HG02642 (cell line): ENCODE measurements at regions not wholly inside any gene's neighbourhood (a gene's known extent, or its start where the extent isn't known, plus 50 kb on each side); places are given as distances from the start of the nearest gene placed in this dataset.

ENCODE experiments used
- ATAC-seq: cut with Tn5 transposase; IDR thresholded peaks from one replicate; pipeline ENCODE4 v1.9.1; 2021; ENCODE audit warnings: mild to moderate bottlenecking; ENCODE audit not compliant: unreplicated experiment, poor library complexity

DNA sequence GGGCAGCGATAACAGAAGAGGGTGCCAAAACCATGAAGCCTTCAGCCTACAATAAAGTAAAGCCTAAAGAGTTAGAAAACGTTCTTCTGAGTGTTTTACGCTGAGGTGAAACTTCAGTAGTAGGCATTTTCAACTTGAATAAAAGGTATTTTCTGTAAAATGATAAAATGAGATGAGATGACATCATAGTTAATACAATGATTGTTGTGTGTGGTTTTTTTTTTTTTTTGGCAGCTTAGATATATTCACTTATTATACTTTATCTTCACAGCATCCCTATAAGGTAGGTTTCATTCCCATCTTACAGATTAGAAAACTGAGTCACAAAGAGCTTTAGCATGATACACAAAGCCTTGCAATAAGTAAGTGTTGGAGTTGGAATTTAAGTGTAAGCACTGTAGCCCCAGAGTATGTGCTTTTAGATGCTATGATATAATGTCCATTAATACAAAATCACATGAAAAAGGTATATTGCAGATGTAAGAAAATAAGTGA, 291.9 kb upstream of the GRM7 start:
- ATAC-seq, result no peak

DNA sequence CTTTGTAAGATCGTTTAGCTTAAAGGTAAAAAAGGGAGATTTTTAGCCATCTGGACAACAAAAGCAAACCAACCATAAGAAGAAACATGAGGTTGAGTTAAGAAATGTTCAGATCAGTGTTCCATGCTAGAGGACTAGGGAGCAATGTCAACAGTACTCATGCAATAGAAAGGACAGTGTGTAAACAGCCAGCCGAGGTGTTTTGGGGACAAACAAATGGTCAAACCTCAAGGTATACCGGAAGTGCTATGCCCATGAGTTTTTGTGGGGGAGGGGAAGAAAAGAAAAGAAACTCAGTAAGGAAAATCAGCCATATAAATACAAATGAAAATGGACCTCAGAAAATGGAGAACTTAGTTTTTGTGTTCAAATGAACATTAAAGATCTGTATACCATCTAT, 289.5 kb upstream of the GRM7 start:
- ATAC-seq, result no peak

DNA sequence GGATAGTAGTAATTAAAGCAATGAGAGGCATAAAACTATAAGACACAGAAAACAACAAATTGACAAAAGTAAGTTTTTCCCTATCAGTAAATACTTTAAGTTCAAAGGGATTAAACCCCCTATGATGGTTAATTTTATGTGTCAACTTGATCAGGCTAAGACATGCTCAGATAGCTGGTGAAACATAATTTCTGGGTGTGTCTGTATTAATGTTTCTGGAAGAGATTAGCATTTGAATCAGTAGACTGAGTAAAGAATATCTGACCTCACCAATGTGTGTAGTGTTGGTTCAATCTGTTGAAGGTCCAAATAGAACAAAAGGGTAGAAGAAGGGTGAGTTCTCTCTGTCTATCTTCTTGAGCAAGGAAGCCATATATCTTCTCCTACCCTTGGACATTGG, 283.3 kb upstream of the GRM7 start:
- no peak for ATAC-seq

DNA sequence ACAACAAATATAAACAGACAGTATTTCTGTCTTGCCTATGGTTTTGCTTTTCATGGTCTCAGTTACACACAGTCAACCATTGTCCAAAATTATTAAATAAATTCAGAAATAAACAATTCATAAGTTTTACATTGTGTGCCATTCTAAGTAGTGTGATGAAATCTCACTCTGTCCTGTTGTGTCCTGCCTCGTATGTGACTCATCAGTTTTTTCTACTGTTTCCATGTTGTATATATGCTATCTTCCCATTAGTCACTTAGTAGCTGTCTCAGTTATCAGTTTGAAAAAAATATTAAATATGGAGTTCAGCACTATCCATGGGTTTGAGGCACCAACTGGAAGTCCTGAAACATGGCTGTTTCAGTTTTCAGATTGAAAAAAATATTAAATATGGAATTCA, 282.4 kb upstream of the GRM7 start:
- ATAC-seq, result no peak

DNA sequence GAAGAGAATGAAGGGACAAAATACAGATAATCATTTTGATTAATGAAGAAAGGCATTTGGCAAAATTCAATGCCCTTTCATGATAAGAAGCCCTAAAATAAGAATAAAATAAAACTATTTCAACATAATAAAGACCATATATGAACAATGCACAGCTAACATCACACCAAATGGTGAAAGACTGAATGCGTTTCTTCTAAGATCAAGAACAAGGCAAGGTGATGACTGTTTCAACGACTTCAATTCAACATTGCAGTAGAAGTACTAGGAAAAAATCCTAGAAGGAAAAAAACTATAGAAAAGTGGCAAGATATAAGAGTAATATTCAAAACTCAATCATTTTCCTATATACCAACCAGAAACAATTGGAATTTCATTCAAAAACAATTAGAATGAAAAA, 280.1 kb upstream of the GRM7 start:
- ATAC-seq, result no peak

DNA sequence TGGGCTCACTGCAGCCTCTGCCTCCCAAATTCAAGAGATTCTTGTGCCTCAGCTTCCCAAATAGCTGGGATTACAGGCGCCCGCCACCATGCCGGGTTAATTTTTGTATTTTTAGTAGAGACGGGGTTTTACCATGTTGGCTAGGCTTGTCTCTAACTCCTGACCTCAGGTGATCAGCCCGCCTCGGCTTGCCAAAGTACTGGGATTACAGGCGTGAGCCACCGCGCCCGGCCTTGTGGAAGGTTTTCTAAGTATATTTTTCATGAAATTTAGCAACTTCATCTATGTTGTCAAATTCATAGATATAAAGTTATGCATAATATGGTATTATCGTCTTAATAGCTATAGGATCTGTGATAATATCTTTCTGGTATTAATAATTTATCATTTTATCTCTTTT, 275.6 kb upstream of the GRM7 start:
- ATAC-seq, result no peak

DNA sequence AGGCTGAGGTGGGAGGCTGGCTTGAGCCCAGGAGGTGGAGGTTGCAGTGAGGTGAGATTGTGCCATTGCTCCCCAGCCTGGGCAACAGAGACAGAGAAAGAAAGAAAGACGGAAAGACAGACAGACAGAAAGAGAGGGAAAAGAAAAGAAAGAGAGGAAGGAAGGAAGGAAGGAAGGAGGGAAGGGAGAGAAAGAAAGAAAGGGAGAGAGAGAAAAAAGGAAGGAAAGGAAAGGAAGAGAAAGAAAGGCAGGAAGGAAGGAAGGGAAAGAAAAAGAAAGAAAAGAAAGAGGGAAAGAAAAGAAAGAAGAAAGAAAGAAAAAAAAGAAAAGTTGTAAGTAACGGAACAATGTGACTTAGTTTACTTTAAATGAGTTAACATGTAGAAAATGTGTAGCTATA, 260.7 kb upstream of the GRM7 start:
- ATAC-seq, result no peak

DNA sequence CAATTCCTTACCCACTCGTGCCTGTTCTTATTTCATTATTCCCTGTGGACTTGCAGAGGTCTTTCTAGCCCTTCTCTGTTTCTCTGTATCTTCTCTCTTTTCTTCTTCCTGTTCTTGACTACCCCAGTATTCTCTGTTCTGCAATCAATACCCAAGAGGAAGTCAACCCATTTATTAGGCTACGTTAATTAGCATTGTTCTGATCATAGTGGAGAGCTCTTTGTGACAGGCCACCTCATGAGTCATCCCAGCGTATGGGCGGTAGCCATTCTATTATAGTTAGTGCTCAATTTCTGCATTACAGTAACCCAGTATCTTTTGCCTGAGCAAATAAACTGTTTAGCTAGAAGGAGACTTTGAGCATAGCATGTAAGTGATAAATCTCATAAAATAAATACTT, 259.5 kb upstream of the GRM7 start:
- no peak for ATAC-seq

DNA sequence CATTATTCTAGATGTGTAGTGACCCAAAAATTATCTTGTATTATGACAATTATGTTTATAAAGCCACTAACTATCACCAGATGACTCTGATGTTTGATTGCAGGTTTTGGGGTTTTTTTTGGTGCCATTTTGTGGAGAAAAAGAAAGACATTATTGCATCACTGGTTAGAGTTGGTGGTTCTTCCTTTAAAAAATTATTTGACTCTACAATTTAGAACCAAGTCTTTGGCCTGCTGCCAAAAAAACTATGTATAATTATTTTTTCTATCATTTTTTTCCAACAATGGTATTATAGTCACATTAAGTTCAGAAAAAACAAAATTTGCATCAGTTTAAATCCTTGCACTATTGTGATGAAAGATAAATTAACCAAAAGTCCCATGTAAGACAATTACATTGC, 258.6 kb upstream of the GRM7 start:
- no peak for ATAC-seq

DNA sequence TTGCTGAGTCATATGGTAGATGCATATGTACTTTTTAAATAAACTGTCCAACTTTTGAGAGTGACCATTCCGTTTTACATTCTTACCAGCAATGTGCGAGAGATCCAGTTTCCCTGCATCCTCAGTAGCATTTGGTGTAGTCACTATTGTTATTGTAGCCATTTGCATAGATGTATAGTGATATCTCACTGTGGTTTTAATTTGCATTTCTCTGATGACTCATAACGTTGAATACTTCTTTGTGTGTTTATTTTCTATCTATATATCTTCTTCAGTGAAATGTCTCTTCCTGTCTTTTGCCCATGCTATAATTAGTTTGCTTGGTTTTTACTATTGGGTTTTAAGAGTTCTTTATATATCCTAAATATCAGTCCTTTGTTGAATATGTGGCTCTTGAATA, 255.7 kb upstream of the GRM7 start:
- ATAC-seq, result no peak

DNA sequence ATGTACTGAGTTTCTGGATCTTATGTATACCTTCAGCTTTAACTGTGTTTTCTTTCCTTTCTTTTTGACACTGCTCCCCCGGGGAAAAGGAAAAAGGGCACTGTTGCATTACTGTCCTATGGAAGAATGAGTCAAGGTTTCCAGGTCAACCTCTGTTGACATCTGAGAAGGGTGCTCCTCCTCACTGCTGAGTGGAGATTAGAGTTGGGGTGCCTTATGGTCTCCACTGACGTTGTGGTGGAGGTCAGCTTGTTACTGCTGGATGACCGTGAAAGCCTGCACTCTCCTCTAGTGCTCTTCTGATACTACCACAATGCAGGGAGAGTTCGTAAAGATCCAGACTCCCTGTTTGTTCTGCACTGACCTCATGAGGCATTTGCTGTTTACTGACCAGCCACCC, 252.1 kb upstream of the GRM7 start:
- no peak for ATAC-seq

DNA sequence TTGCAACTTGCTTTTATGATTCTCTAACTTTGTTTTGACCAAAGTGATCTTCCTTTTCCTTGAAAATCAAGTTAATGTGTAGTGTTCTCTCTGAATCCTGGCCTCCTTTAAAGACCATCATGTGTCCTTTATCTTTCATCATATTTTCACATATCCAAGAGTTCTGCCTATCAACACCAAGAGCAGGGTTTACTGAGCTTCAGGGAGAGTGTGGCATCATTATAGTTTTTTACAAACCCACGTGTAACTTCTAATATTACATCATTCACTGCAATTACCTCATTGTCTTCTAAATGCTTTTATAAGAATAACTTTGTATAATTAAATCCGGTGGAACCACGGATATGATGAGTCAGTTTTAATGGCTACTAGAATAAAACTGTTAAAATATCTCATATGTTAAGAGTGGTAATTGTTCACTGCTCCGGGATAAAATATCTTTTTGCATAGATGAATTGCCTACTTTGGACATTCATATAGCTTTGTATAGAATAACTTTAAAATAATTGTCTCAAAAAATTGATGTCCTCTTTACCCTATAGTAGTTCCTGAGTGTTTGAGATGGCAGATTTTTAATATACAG, 248.8 kb upstream of the GRM7 start:
- no peak for ATAC-seq

DNA sequence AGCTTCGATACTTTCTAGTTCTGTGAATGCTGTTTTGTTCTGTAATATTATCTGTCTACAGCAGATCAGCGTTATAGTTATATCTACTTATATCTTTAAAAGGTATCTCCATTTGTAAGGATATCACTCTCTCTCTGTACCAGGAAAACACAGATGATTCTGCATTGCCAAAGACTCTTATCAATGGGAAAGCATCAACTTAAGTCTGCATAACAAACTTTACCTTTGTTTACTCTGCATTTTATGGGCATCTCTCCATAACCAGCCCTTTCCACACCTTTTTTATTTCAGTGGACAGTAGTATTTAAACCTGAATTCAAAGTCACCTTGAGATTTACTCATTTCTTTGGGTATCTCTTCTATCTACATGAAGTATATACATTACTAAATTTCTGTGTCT, 238.7 kb upstream of the GRM7 start:
- no peak for ATAC-seq

DNA sequence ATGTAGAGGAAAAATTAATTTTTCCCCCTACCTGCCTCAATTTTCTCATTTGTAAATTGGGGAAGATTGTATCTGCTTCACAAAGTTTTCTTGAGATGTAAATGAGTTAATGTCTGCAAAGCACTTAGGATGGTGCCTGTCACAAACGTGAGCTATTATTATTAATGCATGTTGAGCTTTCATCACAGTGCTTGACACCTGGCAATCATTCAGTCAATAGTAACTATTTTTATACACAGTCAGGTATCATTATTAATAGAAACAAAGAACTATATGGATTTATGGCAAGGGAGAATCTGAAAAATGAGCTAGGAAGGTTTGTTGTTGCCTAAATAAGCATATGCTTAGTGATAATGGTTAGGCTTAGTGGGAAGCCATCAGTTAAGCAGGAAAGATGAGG, 238.2 kb upstream of the GRM7 start:
- no peak for ATAC-seq

DNA sequence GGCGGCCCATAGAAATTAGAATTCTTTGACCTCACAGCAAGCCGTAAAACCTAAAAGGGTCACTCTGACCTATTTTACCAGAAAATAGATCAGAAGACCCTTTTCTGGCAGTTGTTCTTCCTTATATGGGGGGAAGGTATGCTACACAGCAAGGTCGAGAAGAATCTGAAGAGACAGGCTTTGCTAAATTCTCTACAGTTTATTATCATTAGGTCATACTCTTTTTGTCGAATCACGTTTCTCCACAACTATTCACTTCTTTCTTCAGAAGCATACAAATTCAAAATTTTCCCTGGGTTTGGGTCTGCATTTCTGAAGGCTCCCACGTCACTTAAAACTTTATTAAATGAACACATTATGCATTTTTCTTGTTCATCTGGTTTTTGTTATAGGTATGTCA, 229.5 kb upstream of the GRM7 start:
- ATAC-seq, result no peak

DNA sequence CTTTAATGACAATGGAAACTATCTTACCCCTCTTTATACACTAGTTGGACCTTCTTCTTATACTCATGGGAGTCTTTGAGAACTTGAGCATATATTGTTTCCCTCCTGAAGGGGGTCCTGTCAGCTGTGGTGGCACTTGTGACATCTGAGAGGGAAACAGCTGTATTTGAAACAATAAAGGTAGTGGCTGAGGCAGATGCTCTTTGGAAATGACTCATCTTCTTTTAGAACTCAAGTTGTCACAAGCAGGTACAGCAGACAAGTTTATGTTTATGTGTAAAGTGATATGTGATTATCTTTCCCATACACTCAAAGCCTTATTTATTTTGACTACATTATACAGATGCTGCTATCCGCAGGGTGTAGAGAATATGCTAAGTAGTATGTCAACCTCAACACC, 220.0 kb upstream of the GRM7 start:
- no peak for ATAC-seq

DNA sequence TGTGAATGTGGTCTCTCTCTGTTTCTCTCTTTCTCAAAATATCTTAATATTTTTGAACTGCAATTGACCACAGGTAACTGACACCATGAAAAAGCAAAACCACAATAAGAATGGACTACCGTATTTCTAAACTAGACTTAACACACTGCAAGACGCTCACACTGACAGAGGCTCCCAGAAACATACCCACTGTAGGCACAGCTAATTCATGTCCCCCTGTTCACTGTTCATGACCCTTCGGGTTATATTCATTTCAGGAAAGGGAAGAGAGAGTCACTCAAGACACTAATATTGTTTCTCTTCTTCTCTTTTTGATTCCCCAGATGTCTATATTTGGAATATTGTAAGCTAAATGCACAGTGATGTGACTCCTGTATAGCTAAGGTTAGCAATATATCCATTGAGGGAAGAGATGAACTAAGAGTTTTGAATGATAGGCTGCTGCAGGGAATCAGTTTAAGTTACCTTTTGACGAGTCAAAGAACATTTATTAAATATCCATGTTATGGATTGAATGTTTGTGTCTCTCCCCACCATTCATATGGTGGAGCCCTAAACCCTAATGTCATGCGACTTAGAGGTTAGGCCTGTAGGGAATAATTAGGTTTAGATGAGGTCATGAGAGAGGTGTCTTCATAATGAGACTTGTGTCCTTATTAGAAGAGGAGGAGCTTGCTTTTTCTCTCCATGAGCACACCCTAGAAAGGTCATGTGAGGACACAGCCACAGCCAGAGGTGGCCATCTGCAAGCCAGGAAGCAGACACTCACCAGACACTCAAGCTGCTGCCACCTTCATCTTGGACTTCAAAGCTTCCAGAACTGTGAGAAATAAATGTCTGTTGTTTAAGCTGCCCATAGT, 216.6 kb upstream of the GRM7 start:
- no peak for ATAC-seq

DNA sequence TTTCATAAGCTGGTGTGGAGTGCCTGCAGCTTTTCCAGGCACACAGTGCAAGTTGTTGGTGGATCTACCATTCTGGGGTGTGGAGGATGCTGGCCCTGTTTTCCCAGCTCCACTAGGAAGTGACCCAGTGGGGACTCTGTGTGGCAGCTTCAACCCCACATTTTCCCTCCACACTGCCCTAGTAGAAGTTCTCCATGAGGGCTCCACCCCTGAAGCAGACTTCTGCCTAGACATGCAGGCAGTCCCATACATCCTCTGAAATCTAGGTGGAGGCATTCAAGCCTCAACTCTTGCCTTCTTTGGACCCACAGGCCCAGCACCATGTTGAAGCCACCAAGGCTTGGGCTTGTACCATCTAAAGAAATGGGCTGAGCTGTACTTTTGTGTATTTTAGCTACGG, 206.2 kb upstream of the GRM7 start:
- ATAC-seq, result no peak

DNA sequence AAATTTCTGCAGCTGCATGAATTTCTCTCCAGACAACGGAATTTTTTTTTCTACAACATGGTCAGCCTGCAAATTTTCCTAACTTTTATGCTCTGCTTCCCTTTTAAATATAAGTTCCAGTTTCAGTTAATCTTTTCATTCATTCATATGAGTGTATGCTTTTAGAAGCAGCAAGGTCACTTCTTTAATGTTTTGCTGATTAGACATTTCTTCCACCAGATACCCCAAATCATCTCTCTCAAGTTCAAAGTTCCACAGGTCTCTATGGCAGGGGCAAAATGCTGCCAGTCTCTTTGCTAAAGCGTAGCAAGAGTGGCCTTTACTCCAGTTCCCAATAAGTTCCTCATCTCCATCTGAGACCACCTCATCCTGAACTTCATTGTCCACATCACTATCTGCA, 205.6 kb upstream of the GRM7 start:
- ATAC-seq, result no peak

DNA sequence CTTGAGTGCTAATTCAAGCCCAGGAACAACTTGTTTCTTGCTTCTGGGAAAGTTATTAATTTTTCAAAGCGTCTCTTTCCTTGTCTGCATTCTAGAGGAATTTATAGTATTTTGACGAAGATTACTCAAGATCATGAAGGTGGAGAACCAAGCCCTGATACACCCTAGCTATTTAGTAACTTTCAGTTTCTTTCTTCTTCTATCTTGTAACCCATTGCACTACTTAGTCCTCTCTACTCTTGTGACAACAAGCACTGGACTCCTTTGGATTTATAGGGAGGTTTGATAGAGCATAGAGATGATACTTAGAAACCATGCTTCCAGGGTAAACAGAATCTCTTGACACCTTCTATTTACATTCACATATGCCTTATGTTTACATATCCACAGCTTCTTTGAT, 203.3 kb upstream of the GRM7 start:
- no peak for ATAC-seq

DNA sequence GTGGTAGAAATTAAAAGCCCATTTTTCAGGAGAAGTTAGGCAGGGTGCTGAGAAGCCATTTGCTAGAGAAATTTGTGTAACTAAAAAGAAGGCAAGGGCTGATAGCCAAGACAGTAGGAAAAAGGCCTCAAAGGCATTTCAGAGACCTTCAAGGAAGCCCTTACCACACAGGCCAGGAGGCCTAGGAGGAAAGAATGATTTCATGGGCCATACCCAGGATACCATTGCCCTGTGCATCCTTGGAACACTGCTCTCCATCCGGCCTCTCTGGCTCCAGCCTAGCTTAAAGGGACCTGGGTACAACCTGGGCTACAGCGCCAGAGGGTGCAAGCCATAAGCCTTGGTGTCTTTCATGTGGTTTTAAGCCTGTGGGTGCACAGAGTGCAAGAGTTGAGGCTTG, 193.6 kb upstream of the GRM7 start:
- no peak for ATAC-seq

DNA sequence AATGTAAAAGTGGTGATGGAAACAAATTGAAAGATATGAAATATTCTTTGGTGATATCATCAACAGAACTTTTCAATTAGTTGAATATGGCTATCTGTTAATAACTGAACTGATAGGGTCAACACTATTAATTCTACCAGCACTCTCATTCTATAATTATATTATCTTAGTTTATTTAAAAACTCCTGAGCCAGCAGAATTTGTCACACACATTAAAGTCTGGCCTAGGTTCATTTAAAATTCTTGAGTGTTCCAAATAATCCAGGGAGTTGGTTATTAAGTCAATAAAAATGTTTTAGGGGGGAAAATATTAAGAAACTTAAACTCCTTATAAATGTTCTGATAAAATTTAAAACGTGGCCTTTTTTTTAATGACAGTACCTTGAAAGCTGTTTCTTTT, 189.6 kb upstream of the GRM7 start:
- no peak for ATAC-seq
